Adrenal gland (tissue), 9 donors: ENCODE measurements at regions not wholly inside any gene's neighbourhood (a gene's known extent, or its start where the extent isn't known, plus 50 kb on each side); places are given as distances from the start of the nearest gene placed in this dataset.
"Not testable (repeated sequence)": the region's sequence is repeated elsewhere in the genome, so short reads cannot be mapped to it uniquely, and the experiment has no call there.

Experiments used
- DNase-seq, 7 donors: peaks; one replicate each; pipeline ENCODE4 v3.0.0-alpha.2; 2019 to 2020
- H3K27ac ChIP-seq, 5 donors: fragments of 200-600 bp; sonication (generic) in 4 of 5; 1 replicate in 3 of 5; 2 replicates in 2 of 5; pipeline versions ENCODE4 v1.5.1 to v1.8.0; 2016 to 2020; ENCODE audit warnings: mild to moderate bottlenecking in 1 of 5
- H3K27me3 ChIP-seq: fragments of 200-600 bp; 2 replicates; pipeline ENCODE4 v1.8.0; 2021
- H3K36me3 ChIP-seq, 2 donors: fragments of 200-600 bp; replicated peaks in 1 of 2; 1 replicate in 1 of 2; 2 replicates in 1 of 2; pipeline versions ENCODE4 v1.5.1 to v1.8.0; 2018 to 2022
- H3K4me1 ChIP-seq, 2 donors: fragments of 200-600 bp; replicated peaks in 1 of 2; 1 replicate in 1 of 2; 2 replicates in 1 of 2; pipeline versions ENCODE4 v1.5.1 to v1.8.0; 2018 to 2021
- H3K4me3 ChIP-seq, 4 donors: fragments of 200-600 bp; sonication (generic) in 3 of 4; one replicate each; pipeline ENCODE4 v1.5.1; 2016 to 2018
- H3K9me3 ChIP-seq, 3 donors: fragments of 200-600 bp; sonication (generic) in 1 of 3; replicated peaks in 1 of 3; 1 replicate in 2 of 3; 2 replicates in 1 of 3; pipeline versions ENCODE4 v1.5.1 to v1.8.0; 2016 to 2021
- POLR2A ChIP-seq, 2 donors: fragments of 450-650 bp; IDR thresholded peaks; one replicate each; pipeline ENCODE4 v1.6.1; 2017; ENCODE audit warnings: antibody characterized with exemption in 2 of 2, mild to moderate bottlenecking in 2 of 2, moderate library complexity in 1 of 2
- WGBS, 4 donors: extraction: QIAGEN DNeasy Blood & Tissue Kit in 2 of 4; methylation state at CpG; one replicate each; pipeline versions ENCODE4 v1.1.5 to v1.1.7; 2013 to 2017; 5-methylcytosine and 5-hydroxymethylcytosine counted together
- intact Hi-C, 2 donors: fragments of 100-400 bp; cut with DNase I; formaldehyde crosslinking; loops; one replicate each; pipeline versions ENCODE4 v1.14.1 to v1.15.0; 2022 to 2023
- TF ChIP-seq, protein P1 (sequence below), 6 experiments: fragments of 450-650 bp in 4 of 6; fragments of 200-600 bp in 2 of 6; sonication (generic) in 1 of 6; IDR thresholded peaks; 1 replicate in 5 of 6; 2 replicates in 1 of 6; pipeline versions ENCODE4 v1.5.1 to v1.8.0; 2016 to 2021; ENCODE audit warnings: antibody characterized with exemption in 6 of 6, mild to moderate bottlenecking in 2 of 6, moderate library complexity in 1 of 6
- donor health status: healthy with polysubstance abuse.
- donor health status: Bipolar disorder and iron deficiency.
- donor health status: DM: yes; HTN: yes; CAD: no.
- donor health status: DM: no; HTN: no; CAD: no.
- donor health status: DM: no; HTN: no; CAD: no.

- H3K36me3 ChIP-seq: no peaks in the 10 kb centered on the region
- TF ChIP-seq, protein P1, sequence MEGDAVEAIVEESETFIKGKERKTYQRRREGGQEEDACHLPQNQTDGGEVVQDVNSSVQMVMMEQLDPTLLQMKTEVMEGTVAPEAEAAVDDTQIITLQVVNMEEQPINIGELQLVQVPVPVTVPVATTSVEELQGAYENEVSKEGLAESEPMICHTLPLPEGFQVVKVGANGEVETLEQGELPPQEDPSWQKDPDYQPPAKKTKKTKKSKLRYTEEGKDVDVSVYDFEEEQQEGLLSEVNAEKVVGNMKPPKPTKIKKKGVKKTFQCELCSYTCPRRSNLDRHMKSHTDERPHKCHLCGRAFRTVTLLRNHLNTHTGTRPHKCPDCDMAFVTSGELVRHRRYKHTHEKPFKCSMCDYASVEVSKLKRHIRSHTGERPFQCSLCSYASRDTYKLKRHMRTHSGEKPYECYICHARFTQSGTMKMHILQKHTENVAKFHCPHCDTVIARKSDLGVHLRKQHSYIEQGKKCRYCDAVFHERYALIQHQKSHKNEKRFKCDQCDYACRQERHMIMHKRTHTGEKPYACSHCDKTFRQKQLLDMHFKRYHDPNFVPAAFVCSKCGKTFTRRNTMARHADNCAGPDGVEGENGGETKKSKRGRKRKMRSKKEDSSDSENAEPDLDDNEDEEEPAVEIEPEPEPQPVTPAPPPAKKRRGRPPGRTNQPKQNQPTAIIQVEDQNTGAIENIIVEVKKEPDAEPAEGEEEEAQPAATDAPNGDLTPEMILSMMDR (IDR thresholded peaks at IDR 0.05): no peak
- no peak for TF ChIP-seq POLR2A (IDR thresholded peaks at IDR 0.05)
- H3K27ac ChIP-seq: no peak overlapping the region
- DNase-seq: no peak
- WGBS, 4 donors: 53 to 60% (median 55%) methylated on average over 3 of the region's 3 CpGs
- no peak overlapping the region for H3K4me3 ChIP-seq
- H3K27me3 ChIP-seq: no peaks in the 10 kb centered on the region
- intact Hi-C loops: no loop called here
- H3K4me1 ChIP-seq: no peaks in the 10 kb centered on the region
- no peaks in the 10 kb centered on the region for H3K9me3 ChIP-seq
These were observed 658.7 kb downstream of the JRKL start for GRCh38 chr11:97048481-97048880.

GRCh38 chr11:97060184-97060583, 670.4 kb downstream of the JRKL start:
- Histone ChIP-seq H3K27me3 (no peaks in the 10 kb centered on the region), H3K9me3 (no peaks in the 10 kb centered on the region), H3K36me3 (no peaks in the 10 kb centered on the region), H3K4me1 (no peaks in the 10 kb centered on the region), H3K27ac (no peak overlapping the region), H3K4me3 (no peak overlapping the region)
- TF ChIP-seq, protein P1 (IDR thresholded peaks at IDR 0.05): no peak
- TF ChIP-seq POLR2A (IDR thresholded peaks at IDR 0.05): no peak
- WGBS, 4 donors: 89 to 100% methylated on average over 1 of the region's 1 CpG; no CpG with 5 or more reads in 2 of the 4 donors
- intact Hi-C loops: no loop called here
- no peak for DNase-seq

DNA sequence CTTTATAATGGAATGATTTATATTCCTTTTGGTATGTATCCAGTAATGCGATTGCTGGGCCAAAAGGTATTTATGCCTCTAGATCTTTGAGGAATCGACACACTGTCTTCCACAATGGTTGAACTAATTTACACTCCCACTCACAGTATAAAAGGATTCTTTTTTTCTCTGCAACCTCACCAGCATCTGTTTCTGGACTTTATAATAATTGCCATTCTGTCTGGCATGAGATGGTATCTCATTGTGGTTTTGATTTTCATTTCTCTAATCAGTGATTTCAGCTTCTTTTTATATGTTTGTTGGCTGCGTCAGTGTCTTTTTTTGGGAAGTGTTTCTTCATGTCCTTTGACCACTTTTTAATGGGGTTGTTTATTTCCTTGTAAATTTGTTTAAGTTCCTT, 679.3 kb downstream of the JRKL start:
- Histone ChIP-seq H3K4me3 (no peak overlapping the region), H3K27me3 (no peaks in the 10 kb centered on the region), H3K4me1 (no peaks in the 10 kb centered on the region), H3K9me3 (peaks cover 0 to 12% (median 0%) of the 10 kb centered on the region in 3 donors), H3K27ac (no peak overlapping the region), H3K36me3 (no peaks in the 10 kb centered on the region)
- intact Hi-C loops: no loop called here
- no peak for DNase-seq
- 73 to 81% (median 78%) methylated on average over 3 of the region's 3 CpGs for WGBS, 4 donors
- TF ChIP-seq POLR2A (IDR thresholded peaks at IDR 0.05): no peak
- TF ChIP-seq, protein P1 (IDR thresholded peaks at IDR 0.05): no peak

DNA sequence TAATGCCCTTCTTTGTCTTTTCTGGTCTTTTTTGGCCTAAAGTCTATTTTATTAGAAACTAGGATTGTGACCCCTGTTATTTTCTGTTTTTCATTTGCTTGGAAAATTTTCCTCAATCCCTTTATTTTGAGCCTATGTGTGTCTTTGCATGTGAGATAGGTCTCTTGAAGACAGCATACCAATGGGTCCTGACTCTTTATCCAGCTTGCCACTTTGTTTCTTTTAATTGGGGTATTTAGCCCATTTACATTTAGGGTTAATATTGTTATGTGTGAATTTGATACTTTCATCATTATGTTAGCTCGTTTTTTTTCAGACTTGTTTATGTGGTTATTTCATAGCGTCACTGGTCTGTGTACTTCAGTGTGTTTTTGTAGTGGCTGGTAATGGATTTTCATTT, 682.6 kb downstream of the JRKL start:
- H3K36me3 ChIP-seq: no peaks in the 10 kb centered on the region
- 72 to 88% (median 76%) methylated on average over 2 of the region's 2 CpGs for WGBS, 4 donors
- peaks cover 0 to 12% (median 0%) of the 10 kb centered on the region in 3 donors for H3K9me3 ChIP-seq
- no peak overlapping the region for H3K4me3 ChIP-seq
- TF ChIP-seq, protein P1 (IDR thresholded peaks at IDR 0.05): no peak
- intact Hi-C loops: no loop called here
- H3K4me1 ChIP-seq: no peaks in the 10 kb centered on the region
- no peak overlapping the region for H3K27ac ChIP-seq
- no peak for DNase-seq
- H3K27me3 ChIP-seq: no peaks in the 10 kb centered on the region

- peaks cover 0 to 12% (median 0%) of the 10 kb centered on the region in 3 donors for H3K9me3 ChIP-seq
- DNase-seq, H3K36me3 ChIP-seq, H3K4me1 ChIP-seq, intact Hi-C loops, H3K27me3 ChIP-seq, H3K27ac ChIP-seq, H3K4me3 ChIP-seq: not testable (repeated sequence)
- WGBS, 4 donors: 80 to 98% (median 97%) methylated on average over 1 to 18 of the region's 19 CpGs; no CpG with 5 or more reads in 1 of the 4 donors
These were observed 686.9 kb downstream of the JRKL start for GRCh38 chr11:97076666-97077065.
